NCI-H524 treated with DMSO at 0.1 percent for 48 hours (cell line): ENCODE measurements at regions not wholly inside any gene's neighbourhood (a gene's known extent, or its start where the extent isn't known, plus 50 kb on each side); places are given as distances from the start of the nearest gene placed in this dataset.
"Not testable (repeated sequence)": the region's sequence is repeated elsewhere in the genome, so short reads cannot be mapped to it uniquely, and the experiment has no call there.

Experiments used
- DNase-seq: peaks from one replicate; lab custom pipeline; 2025; lab: John Stamatoyannopoulos, UW

DNA sequence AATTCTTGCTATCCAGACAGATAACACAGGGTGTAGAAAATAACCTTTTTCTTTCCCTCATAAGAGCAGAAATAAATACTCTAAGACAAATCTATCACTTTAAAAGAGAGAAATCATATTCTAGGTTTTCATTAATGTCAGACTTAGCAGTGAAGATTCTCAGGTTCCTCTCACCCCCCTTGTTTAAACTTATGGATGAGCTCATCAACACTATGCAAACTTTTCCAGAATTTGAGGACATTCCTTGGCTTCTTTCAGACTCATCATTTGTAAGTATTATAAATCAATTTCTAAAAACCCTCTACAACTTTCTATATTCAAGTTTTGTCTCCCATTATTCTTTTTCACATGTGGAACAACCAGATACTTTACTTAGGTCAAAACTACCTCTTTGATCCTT is 374.9 kb upstream of the TRPC7 start:
- DNase-seq = no peak

DNA sequence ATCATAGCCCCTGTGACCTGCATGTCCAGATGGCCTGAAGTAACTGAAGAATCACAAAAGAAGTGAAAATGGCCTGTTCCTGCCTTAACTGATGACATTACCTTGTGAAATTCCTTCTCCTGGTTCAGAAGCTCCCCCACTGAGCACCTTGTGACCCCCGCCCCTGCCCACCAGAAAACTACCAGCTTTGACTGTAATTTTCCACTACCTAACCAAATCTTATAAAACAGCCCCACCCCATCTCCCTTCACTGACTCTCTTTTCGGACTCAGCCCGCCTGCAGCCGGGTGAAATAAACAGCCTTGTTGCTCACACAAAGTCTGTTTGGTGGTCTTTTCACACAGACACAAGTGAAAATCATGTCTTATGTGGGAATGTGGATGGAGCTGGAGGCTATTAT is 373.9 kb upstream of the TRPC7 start:
- DNase-seq = not testable (repeated sequence)

GRCh38 chr5:136738829-136739228 is 373.5 kb upstream of the TRPC7 start:
- no peak for DNase-seq

- DNase-seq = no peak
These were observed 370.7 kb upstream of the TRPC7 start for GRCh38 chr5:136736021-136736420.

DNA sequence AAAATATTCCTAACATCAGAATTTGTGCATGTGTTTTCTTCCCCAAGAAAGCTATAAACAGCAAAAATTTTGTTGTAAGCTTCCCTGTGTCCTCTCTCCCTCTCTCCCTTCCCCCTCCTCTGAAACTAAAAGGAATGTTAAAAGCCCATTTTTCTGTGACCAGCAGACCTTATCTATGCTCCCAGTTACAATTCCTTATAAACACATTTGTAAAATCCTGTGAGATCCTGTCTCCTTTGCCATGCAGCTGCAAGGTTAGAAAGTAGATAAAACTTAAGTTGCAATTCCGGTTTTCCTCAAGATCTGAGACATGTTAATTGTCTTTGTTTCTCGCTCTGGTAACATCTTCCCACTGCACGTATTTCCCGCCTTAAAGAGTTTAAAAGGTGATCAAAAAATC is 370.3 kb upstream of the TRPC7 start:
- DNase-seq = not testable (repeated sequence)

- DNase-seq = no peak
These were observed 369.3 kb upstream of the TRPC7 start for GRCh38 chr5:136734628-136735027.

DNA sequence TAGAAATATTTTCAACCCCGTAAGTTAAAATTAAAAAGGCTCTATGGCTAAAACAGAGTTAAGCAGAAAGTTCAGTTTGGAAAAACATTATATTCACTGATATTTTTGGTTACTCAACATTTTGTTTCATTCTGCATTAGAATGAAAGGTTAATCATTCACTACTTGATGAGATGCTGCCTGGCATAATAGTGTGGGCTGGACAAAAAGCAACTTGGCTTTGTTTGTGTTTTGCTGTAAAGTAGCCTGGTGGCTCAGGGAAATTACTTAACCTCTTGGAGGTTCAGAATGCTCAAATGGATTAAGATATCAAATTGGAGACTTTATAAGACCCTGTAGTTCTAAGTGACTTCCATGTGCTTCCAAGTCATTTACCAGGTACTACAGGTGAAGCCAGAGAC is 367.4 kb upstream of the TRPC7 start:
- DNase-seq = no peak

DNA sequence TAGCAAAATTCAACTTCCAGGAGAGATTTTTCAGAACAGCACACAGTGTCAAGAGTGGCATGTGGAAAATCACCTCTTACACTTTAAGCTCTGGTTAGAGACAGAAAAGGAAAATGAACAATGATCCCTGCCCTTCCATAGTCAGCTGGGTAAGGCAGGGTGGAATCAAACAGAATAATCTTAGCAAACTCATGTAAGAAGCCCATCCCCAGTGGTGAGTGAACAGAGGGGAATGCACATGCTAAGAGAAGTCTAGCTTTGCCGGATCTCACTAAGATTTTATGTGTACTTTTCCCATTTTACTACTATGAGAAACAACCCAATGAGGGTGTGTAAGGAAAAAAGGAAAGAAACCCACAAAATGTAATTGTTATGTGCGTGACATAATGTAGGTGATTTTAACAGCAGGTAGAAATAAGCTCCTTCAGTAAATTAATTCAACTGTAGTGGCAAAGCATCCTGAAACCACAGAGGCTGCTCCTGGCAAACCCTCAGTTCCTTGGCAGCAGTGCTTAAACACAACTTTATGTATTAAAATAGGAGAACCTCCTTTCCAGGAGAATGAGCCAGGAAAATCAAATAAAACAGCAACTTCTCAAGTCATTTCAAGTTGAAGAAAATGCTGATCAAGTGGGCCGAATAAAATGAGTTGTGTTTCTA is 366.0 kb upstream of the TRPC7 start:
- DNase-seq = no peak

GRCh38 chr5:136730426-136730825 is 365.1 kb upstream of the TRPC7 start:
- no peak for DNase-seq

DNA sequence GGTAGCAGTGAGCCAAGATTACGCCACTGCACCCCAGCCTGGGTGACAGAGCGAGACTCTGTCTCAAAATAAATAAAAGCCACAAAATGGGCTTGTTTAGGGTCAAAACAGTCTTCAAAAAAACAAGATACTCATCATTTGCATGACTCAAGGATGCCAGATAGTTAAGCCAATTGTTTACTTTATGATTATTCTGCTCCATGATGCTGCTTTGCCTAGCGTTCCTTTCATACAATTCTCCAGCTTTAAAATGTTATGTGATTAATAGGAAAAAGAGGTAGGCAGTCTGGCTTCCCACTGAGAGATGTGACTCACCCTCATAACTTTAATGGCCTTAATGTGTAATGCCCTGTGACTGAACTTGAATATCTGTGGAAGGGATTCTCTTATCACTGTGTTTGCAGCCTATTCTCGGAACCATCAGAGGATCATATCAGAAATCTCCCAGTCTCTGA is 364.6 kb upstream of the TRPC7 start:
- no peak for DNase-seq

DNA sequence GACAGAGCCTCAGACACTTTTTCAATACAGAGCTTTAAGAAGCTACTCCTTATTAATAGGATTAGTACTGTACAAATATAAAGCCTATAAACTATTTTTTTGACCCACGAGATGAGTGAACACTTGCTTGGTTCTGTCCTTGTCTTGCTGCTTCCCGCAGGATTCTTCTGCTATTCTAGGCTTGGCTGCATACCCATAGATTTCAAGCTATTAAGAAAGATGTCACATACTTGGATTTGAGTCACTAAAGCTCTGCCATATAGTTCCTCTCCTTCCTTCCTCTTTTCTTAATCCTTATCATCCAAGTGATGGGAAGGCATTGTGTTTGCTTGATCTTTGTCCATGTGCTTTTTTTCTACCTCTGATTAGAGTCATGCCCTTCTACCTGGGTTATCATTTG is 361.2 kb upstream of the TRPC7 start:
- DNase-seq = no peak

- DNase-seq = no peak
These were observed 358.8 kb upstream of the TRPC7 start for GRCh38 chr5:136724161-136724560.

DNA sequence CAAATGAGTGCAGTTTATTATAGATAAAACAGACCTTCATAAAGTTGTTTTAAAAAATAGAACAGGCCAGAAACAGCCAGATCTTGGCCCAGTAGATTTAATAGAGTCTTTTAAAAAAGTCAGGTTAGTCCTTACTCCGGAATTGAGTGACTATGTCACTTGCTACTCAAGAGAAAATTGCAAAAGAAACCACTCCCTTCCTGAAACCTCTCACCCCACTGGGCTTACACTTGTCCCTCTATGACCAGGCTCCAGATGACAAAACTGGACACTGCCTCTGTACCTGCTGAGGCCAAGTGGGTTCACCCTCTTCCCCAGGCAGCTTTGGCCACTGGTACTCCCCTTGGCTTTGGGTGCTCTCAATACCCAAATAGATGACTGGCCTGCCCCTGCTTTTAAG is 357.2 kb upstream of the TRPC7 start:
- no peak for DNase-seq

GRCh38 chr5:136722086-136722485 is 356.7 kb upstream of the TRPC7 start:
- no peak for DNase-seq

GRCh38 chr5:136720674-136721073 is 355.3 kb upstream of the TRPC7 start:
- DNase-seq = peak; percentile 83

DNA sequence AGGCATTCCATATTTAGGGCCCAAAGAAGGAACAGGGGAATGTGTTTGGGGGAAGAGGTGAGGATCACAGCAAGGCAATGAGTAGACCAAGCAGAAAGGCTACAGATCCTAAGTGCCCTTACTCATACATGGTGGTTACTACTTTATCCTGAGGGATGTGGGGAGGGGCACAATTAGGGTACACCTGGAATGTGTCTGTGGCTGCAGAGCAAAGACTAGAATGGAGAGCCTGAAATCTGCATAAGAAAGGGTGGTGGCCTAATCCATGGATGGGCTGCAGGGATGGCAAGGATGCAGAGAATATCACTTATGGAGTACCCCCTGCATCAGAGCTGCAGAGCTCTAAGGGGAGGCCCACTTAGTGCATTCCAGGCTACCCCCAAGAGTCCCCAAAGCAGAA is 352.6 kb upstream of the TRPC7 start:
- DNase-seq = no peak

DNA sequence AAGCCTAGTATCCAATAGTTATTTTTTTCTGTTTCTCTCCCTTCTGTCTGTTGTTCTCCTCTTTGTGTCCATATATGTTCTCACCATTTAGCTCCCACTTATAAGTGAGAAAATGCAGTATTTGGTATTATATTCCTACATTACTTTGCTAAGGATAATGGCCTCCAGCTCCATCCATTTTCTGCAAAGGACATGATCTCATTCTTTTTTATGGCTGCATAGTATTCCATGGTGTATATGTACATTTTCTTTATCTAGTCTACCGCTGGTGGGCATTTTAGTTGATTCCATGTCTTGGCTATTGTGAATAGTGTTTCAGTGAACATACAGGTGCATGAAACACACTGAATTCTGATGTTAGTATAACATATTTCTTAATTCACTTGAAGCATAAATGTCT is 348.9 kb upstream of the TRPC7 start:
- DNase-seq = no peak

GRCh38 chr5:136712628-136713027 is 347.3 kb upstream of the TRPC7 start:
- DNase-seq = no peak

GRCh38 chr5:136710834-136711233 is 345.5 kb upstream of the TRPC7 start:
- DNase-seq = no peak

GRCh38 chr5:136703706-136704105 is 338.4 kb upstream of the TRPC7 start:
- DNase-seq = no peak

- DNase-seq = no peak
These were observed 337.7 kb upstream of the TRPC7 start for GRCh38 chr5:136703036-136703435.

DNA sequence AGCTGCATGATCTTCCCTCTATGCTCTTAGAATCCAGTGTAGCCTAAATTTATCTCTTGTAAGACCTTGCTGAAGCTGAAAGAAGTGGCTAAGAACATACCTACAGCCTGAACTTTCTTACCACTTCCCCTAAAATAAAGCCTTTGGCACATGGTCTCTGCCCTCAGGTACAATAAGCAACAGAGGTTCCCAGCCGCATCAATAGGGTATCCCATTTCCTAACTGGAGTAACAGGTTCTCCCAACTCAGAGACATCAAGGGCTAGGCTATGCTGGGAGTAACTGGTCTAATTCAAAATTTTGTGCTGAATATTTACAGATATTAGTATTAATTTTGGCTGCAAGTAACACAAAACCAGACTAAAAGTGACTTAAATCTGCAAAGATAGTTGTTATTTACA is 335.8 kb upstream of the TRPC7 start:
- no peak for DNase-seq

GRCh38 chr5:136699651-136700050 is 334.3 kb upstream of the TRPC7 start:
- no peak for DNase-seq

- DNase-seq = no peak
These were observed 333.6 kb upstream of the TRPC7 start for GRCh38 chr5:136698970-136699369.

DNA sequence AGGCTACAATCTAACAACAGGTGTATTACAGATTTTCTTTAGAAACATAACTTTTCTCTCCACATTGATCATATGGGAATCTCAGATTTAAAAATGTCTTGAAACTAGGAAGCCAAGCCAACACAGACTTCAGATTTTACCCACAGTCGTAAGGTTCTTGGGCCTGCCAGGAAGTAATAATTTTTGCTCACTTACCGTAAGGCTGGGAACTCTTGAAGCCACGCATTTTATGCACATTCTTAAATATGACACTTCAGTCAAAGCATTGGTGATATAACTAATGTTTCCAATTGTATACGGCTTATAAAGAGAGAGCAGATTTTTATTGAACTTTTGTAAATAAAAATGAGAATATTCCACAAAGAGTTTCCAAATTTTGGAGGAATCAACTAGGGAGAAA is 328.9 kb upstream of the TRPC7 start:
- no peak for DNase-seq
